ENCODE measurements at regions not wholly inside any gene's neighbourhood (a gene's known extent, or its start where the extent isn't known, plus 50 kb on each side); places are given as distances from the start of the nearest gene placed in this dataset.

GRCh38 chr3:178146406-178146831, 389.8 kb upstream of the KCNMB2 start:
- DNase-seq = no peak

- no peak for DNase-seq
Measured at GRCh38 chr3:178147001-178147400, 389.2 kb upstream of the KCNMB2 start.

GRCh38 chr3:178152031-178152806, 384.0 kb upstream of the KCNMB2 start:
- no peak for DNase-seq

- no peak for DNase-seq
Measured at GRCh38 chr3:178152988-178153387, 383.2 kb upstream of the KCNMB2 start.

- DNase-seq = no peak
Measured at GRCh38 chr3:178155521-178155920, 380.7 kb upstream of the KCNMB2 start.

GRCh38 chr3:178156301-178156700, 379.9 kb upstream of the KCNMB2 start:
- no peak for DNase-seq

GRCh38 chr3:178159691-178160220, 376.5 kb upstream of the KCNMB2 start:
- DNase-seq = no peak

- no peak for DNase-seq
Measured at GRCh38 chr3:178169421-178169820, 366.8 kb upstream of the KCNMB2 start.

GRCh38 chr3:178170698-178171535, 365.3 kb upstream of the KCNMB2 start:
- no peak for DNase-seq

- no peak for DNase-seq
Measured at GRCh38 chr3:178172121-178172520, 364.1 kb upstream of the KCNMB2 start.

- DNase-seq = no peak
Measured at GRCh38 chr3:178174201-178174915, 361.9 kb upstream of the KCNMB2 start.

- DNase-seq = no peak
Measured at GRCh38 chr3:178181088-178181487, 355.1 kb upstream of the KCNMB2 start.

GRCh38 chr3:178181784-178182183, 354.5 kb upstream of the KCNMB2 start:
- no peak for DNase-seq

GRCh38 chr3:178182337-178182779, 353.9 kb upstream of the KCNMB2 start:
- DNase-seq = no peak

GRCh38 chr3:178184833-178185232, 351.4 kb upstream of the KCNMB2 start:
- no peak for DNase-seq

GRCh38 chr3:178186666-178187065, 349.6 kb upstream of the KCNMB2 start:
- no peak for DNase-seq

GRCh38 chr3:178189854-178190253, 346.4 kb upstream of the KCNMB2 start:
- DNase-seq = no peak

GRCh38 chr3:178193846-178194245, 342.4 kb upstream of the KCNMB2 start:
- no peak for DNase-seq

GRCh38 chr3:178194539-178194938, 341.7 kb upstream of the KCNMB2 start:
- DNase-seq = no peak

- no peak for DNase-seq
Measured at GRCh38 chr3:178195824-178196223, 340.4 kb upstream of the KCNMB2 start.

- DNase-seq = no peak
Measured at GRCh38 chr3:178198329-178198728, 337.9 kb upstream of the KCNMB2 start.

GRCh38 chr3:178200316-178200715, 335.9 kb upstream of the KCNMB2 start:
- DNase-seq = no peak

GRCh38 chr3:178201714-178202113, 334.5 kb upstream of the KCNMB2 start:
- DNase-seq = no peak
